OCI-LY1 (cell line): ENCODE measurements at regions not wholly inside any gene's neighbourhood (a gene's known extent, or its start where the extent isn't known, plus 50 kb on each side); places are given as distances from the start of the nearest gene placed in this dataset.

Experiments used
- EZH2 ChIP-seq: fragments of 200-600 bp; sonication (generic), shearing (Covaris generic); IDR thresholded peaks from 2 replicates; pipeline ENCODE4 v1.8.0; 2017; ENCODE audit warnings: borderline replicate concordance, mixed run types, mild to moderate bottlenecking, antibody characterized with exemption, low read length, moderate library complexity, mixed read lengths
- TF ChIP-seq, protein P1 (sequence below): fragments of 200-600 bp; sonication (generic), shearing (Covaris generic); IDR thresholded peaks from 2 replicates; pipeline ENCODE4 v1.5.1; 2017; ENCODE audit warnings: mild to moderate bottlenecking, antibody characterized with exemption, low read length, moderate library complexity, mixed read lengths

GRCh38 chr5:138699482-138699881 lies 53.7 kb upstream of the CTNNA1 start:
- TF ChIP-seq, protein P1, sequence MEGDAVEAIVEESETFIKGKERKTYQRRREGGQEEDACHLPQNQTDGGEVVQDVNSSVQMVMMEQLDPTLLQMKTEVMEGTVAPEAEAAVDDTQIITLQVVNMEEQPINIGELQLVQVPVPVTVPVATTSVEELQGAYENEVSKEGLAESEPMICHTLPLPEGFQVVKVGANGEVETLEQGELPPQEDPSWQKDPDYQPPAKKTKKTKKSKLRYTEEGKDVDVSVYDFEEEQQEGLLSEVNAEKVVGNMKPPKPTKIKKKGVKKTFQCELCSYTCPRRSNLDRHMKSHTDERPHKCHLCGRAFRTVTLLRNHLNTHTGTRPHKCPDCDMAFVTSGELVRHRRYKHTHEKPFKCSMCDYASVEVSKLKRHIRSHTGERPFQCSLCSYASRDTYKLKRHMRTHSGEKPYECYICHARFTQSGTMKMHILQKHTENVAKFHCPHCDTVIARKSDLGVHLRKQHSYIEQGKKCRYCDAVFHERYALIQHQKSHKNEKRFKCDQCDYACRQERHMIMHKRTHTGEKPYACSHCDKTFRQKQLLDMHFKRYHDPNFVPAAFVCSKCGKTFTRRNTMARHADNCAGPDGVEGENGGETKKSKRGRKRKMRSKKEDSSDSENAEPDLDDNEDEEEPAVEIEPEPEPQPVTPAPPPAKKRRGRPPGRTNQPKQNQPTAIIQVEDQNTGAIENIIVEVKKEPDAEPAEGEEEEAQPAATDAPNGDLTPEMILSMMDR: no peak
- TF ChIP-seq EZH2: no peak
